Astrocyte (in vitro differentiated cells and primary cell): ENCODE measurements at regions not wholly inside any gene's neighbourhood (a gene's known extent, or its start where the extent isn't known, plus 50 kb on each side); places are given as distances from the start of the nearest gene placed in this dataset.
"Not testable (repeated sequence)": the region's sequence is repeated elsewhere in the genome, so short reads cannot be mapped to it uniquely, and the experiment has no call there.

Experiments
- EZH2 ChIP-seq: IDR thresholded peaks from 2 replicates; pipeline ENCODE4 v1.6.1; 2012; ENCODE audit warnings: mild to moderate bottlenecking, low read length, inconsistent platforms; ENCODE audit not compliant: insufficient read depth
- TF ChIP-seq, protein P1 (sequence below): IDR thresholded peaks from 2 replicates; pipeline ENCODE4 v1.5.1; 2011; ENCODE audit warnings: low read depth, mild to moderate bottlenecking, inconsistent platforms, low read length, moderate library complexity; ENCODE audit not compliant: insufficient read depth

- TF ChIP-seq, protein P1, sequence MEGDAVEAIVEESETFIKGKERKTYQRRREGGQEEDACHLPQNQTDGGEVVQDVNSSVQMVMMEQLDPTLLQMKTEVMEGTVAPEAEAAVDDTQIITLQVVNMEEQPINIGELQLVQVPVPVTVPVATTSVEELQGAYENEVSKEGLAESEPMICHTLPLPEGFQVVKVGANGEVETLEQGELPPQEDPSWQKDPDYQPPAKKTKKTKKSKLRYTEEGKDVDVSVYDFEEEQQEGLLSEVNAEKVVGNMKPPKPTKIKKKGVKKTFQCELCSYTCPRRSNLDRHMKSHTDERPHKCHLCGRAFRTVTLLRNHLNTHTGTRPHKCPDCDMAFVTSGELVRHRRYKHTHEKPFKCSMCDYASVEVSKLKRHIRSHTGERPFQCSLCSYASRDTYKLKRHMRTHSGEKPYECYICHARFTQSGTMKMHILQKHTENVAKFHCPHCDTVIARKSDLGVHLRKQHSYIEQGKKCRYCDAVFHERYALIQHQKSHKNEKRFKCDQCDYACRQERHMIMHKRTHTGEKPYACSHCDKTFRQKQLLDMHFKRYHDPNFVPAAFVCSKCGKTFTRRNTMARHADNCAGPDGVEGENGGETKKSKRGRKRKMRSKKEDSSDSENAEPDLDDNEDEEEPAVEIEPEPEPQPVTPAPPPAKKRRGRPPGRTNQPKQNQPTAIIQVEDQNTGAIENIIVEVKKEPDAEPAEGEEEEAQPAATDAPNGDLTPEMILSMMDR, result peak; percentile 36
- not testable (repeated sequence) for TF ChIP-seq EZH2
Observed at GRCh38 chr7:128608678-128609421, 63.2 kb upstream of the GARIN1A start.
